Omental fat pad (tissue), 3 donors: ENCODE measurements at regions not wholly inside any gene's neighbourhood (a gene's known extent, or its start where the extent isn't known, plus 50 kb on each side); places are given as distances from the start of the nearest gene placed in this dataset.
"Not testable (repeated sequence)": the region's sequence is repeated elsewhere in the genome, so short reads cannot be mapped to it uniquely, and the experiment has no call there.

Experiments used
- ATAC-seq: fragments of 150-250 bp; one replicate; pipeline ENCODE4 v1.9.1; 2016; ENCODE audit warnings: mild to moderate bottlenecking, moderate library complexity; ENCODE audit not compliant: low FRiP score
- DNase-seq: peaks from one replicate; pipeline ENCODE4 v3.0.0-alpha.2; 2019; ENCODE audit warnings: low spot score
- TF ChIP-seq, protein P1 (sequence below), 3 donors: fragments of 450-650 bp; IDR thresholded peaks; one replicate each; pipeline ENCODE4 v1.5.1; 2016 to 2017; ENCODE audit warnings: antibody characterized with exemption in 3 of 3, mild to moderate bottlenecking in 3 of 3, moderate library complexity in 2 of 3

DNA sequence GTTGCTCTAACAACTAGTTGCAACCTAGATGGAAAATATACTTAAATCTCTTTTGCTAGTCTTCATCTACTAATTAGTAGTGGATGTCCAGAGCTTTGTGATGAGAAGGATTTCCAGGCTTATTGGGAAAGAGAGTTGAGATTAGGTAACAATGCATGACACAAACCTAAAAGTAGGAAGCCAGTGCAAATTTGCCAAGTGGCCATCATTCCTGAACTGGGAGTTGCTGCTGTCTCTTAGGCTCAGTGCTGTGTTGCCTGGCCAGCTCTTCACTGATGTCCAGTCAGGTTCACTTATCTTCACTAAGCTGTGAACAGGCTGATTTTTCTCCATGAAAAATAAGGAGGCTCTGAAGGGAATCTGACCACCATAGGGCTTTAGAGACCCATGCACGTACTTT is 105.6 kb upstream of the AMOT start:
- no peak for ATAC-seq
- TF ChIP-seq, protein P1, sequence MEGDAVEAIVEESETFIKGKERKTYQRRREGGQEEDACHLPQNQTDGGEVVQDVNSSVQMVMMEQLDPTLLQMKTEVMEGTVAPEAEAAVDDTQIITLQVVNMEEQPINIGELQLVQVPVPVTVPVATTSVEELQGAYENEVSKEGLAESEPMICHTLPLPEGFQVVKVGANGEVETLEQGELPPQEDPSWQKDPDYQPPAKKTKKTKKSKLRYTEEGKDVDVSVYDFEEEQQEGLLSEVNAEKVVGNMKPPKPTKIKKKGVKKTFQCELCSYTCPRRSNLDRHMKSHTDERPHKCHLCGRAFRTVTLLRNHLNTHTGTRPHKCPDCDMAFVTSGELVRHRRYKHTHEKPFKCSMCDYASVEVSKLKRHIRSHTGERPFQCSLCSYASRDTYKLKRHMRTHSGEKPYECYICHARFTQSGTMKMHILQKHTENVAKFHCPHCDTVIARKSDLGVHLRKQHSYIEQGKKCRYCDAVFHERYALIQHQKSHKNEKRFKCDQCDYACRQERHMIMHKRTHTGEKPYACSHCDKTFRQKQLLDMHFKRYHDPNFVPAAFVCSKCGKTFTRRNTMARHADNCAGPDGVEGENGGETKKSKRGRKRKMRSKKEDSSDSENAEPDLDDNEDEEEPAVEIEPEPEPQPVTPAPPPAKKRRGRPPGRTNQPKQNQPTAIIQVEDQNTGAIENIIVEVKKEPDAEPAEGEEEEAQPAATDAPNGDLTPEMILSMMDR (IDR thresholded peaks at IDR 0.05) = no peak
- no peak for DNase-seq

DNA sequence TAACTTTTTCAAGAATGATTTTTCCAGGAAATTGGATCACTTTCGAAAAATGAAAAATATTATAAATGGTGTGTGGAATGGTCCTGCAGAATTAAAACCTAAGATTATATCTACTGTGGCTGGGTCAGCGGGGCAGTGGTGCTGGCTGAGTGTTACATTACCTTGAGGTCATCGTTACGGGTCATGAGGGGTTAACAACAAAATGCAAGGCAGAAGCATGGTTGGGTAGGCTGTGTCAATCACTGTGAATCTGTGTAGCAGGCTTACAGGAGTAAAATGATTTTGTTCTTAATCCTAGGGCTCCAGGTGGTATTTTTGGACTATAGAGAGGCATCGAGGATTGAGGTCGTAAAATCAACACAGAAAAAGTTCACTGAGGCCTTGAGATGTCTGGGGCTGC is 105.2 kb upstream of the AMOT start:
- DNase-seq (no peak), ATAC-seq (no peak)
- TF ChIP-seq, protein P1 (IDR thresholded peaks at IDR 0.05) = no peak

DNA sequence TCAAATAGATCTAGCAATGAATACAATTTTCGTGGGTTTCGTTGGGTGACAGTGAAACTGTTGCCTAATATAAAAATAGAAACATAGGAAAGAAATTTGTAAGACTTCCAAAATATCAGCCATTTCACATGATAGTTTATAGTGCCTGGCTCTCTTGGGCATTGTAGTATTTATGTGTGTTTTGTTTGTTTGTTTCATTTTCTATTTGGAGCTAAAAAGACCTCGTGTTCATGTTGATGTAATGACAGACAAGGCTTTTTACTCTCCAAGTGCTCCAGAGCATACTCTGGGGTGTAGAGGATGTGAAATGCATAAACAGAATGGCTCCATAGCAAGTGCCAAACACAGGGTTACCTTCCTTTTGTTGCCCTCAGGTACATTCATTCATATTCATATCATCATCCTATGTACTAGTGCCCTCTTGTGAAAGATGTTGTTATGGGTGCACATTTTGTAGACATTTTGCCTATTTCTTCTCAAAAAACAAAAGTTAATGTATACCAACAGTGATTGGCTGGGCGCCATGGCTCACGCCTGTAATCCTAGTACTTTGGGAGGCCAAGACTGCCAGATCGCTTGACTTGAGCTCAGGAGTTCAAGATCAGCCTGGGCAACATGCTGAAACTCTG is 100.7 kb upstream of the AMOT start:
- TF ChIP-seq, protein P1 (IDR thresholded peaks at IDR 0.05) = no peak

DNA sequence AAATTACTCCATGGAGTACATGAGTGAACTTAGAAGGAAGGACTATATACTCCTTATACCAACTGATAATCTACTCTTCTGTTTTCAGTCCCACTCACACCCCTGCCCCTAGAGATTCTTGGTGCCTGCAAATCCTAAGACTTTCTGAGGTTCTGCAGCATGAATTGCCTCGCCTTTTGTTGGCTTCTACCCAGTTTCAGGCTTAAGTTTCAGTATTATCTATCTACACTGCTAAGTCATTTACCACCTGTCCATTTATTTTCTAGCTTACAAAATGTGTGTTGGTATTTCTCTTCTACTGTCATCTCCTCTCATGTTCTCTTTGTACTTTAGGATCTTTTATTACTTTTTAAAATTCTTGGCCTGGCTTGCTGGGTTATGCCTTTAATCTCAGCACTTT is 94.4 kb upstream of the AMOT start:
- no peak for ATAC-seq
- no peak for DNase-seq
- TF ChIP-seq, protein P1 (IDR thresholded peaks at IDR 0.05) = no peak

More for the DNA sequence above, 100.7 kb upstream of the AMOT start:
- no peak for ATAC-seq
- DNase-seq = no peak

DNA sequence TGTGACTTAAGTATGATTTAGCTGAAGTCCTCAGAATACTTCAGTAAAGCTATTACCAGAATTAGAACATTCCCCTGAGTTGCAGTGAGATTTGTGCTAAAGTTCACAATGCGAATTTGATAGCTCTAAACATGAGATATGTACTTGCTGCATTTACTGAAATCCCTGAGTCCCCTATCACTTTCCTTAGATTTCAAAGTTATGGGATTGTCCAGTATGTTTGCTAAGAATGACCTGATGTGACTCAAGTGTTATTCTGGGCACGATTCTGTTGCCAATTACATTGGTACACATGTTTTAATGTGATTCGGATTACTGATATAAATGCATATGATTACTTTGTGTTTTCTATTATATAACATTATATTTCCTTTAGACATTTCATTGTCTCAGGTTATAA is 91.3 kb upstream of the AMOT start:
- DNase-seq = no peak
- no peak for ATAC-seq
- TF ChIP-seq, protein P1 (IDR thresholded peaks at IDR 0.05) = no peak

DNA sequence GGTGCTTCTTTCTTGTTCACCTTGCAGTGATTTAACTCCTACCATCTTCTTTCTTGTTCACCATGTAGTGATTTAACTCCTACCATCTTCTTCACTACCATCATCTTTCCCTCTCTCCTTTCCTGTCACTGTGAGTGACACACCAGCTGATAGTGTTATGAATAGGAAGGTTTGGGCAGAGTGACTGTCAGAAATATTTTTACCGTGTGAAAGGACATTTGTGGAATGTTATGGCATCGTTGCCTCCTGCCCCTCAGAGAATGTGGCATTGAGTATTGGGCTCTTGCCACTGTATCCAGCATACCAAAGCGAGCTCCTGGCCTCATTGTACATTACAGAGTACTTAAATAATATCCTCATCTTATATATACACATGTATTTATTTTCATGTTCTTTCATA is 90.8 kb upstream of the AMOT start:
- TF ChIP-seq, protein P1 (IDR thresholded peaks at IDR 0.05) = no peak
- no peak for ATAC-seq
- DNase-seq = no peak

DNA sequence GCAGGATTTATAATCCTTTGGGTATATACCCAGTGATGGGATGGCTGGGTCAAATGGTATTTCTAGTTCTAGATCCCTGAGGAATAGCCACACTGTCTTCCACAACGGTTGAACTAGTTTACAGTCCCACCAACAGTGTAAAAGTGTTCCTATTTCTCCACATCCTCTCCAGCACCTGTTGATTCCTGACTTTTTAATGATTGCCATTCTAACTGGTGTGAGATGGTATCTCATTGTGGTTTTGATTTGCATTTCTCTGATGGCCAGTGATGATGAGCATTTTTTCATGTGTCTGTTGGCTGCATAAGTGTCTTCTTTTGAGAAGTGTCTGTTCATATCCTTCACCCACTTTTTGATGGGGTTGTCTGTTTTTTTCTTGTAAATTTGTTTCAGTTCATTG is 82.8 kb upstream of the AMOT start:
- DNase-seq, ATAC-seq: not testable (repeated sequence)
